GM23338 (cell line): ENCODE measurements at regions not wholly inside any gene's neighbourhood (a gene's known extent, or its start where the extent isn't known, plus 50 kb on each side); places are given as distances from the start of the nearest gene placed in this dataset.

Experiments
- ATAC-seq: fragments of 200-7000 bp; cut with Tn5 transposase; 3 replicates; pipeline ENCODE4 v1.9.1; 2020
- DNase-seq: peaks from one replicate; pipeline ENCODE4 v3.0.0-alpha.2; 2015; ENCODE audit warnings: low spot score
- H2AFZ ChIP-seq: fragments of 200-600 bp; sonication (generic); 2 replicates; pipeline ENCODE4 v1.8.0; 2016; ENCODE audit warnings: antibody characterized with exemption, mild to moderate bottlenecking, moderate library complexity
- H3F3A ChIP-seq: fragments of 200-600 bp; sonication (generic); replicated peaks from 2 replicates; pipeline ENCODE4 v1.8.0; 2017; ENCODE audit warnings: antibody characterized with exemption, mixed run types, low read depth
- H3K27ac ChIP-seq: fragments of 200-600 bp; sonication (generic); 2 replicates; pipeline ENCODE4 v1.6.1; 2016; ENCODE audit warnings: low read depth
- H3K27me3 ChIP-seq: fragments of 200-600 bp; sonication (generic); 2 replicates; pipeline ENCODE4 v1.8.0; 2016; ENCODE audit warnings: mild to moderate bottlenecking, mixed run types, moderate library complexity; ENCODE audit not compliant: insufficient read depth
- H3K36me3 ChIP-seq: fragments of 200-600 bp; sonication (generic); 2 replicates; pipeline ENCODE4 v1.8.0; 2016; ENCODE audit warnings: mild to moderate bottlenecking; ENCODE audit not compliant: insufficient read depth
- H3K4me1 ChIP-seq: fragments of 200-600 bp; sonication (generic); 2 replicates; pipeline ENCODE4 v1.8.0; 2016; ENCODE audit warnings: mild to moderate bottlenecking, moderate library complexity; ENCODE audit not compliant: insufficient read depth
- H3K4me2 ChIP-seq: fragments of 200-600 bp; sonication (generic); 2 replicates; pipeline ENCODE4 v1.7.1; 2017; ENCODE audit warnings: mixed run types
- H3K4me3 ChIP-seq: fragments of 200-600 bp; sonication (generic); 2 replicates; pipeline ENCODE4 v1.6.1; 2016; ENCODE audit warnings: mixed run types
- H3K79me2 ChIP-seq: fragments of 200-600 bp; sonication (generic); replicated peaks from 2 replicates; pipeline ENCODE4 v1.8.0; 2017; ENCODE audit warnings: mild to moderate bottlenecking; ENCODE audit not compliant: insufficient read depth
- H3K9me2 ChIP-seq: fragments of 200-600 bp; sonication (generic); 2 replicates; pipeline ENCODE4 v1.8.0; 2017; ENCODE audit not compliant: insufficient read depth
- H4K20me1 ChIP-seq: fragments of 200-600 bp; sonication (generic); replicated peaks from 2 replicates; pipeline ENCODE4 v1.8.0; 2017; ENCODE audit warnings: mild to moderate bottlenecking; ENCODE audit not compliant: insufficient read depth
- H3K27ac Mint-ChIP-seq: 2 replicates; pipeline ENCODE4 v1.8.0; 2020; ENCODE audit warnings: inconsistent platforms, mild to moderate bottlenecking, moderate library complexity, mixed read lengths
- H3K27me3 Mint-ChIP-seq: 3 replicates; pipeline ENCODE4 v1.8.0; 2022; ENCODE audit warnings: low read depth, mild to moderate bottlenecking, moderate library complexity, mixed read lengths, inconsistent platforms; ENCODE audit not compliant: insufficient read depth, poor library complexity
- H3K36me3 Mint-ChIP-seq: 3 replicates; pipeline ENCODE4 v1.8.0; 2021; ENCODE audit warnings: low read depth, mild to moderate bottlenecking, inconsistent platforms, moderate library complexity, mixed read lengths
- H3K4me1 Mint-ChIP-seq: 3 replicates; pipeline ENCODE4 v1.8.0; 2020; ENCODE audit warnings: mild to moderate bottlenecking, inconsistent platforms, mixed read lengths
- H3K4me3 Mint-ChIP-seq: 3 replicates; pipeline ENCODE4 v1.8.0; 2021; ENCODE audit warnings: moderate library complexity, mild to moderate bottlenecking, inconsistent platforms, mixed read lengths
- H3K9me3 Mint-ChIP-seq: 3 replicates; pipeline ENCODE4 v1.8.0; 2020; ENCODE audit warnings: moderate library complexity, mild to moderate bottlenecking, inconsistent platforms, mixed read lengths
- CREB1 ChIP-seq: fragments of 250-450 bp; sonication (Bioruptor Pico); IDR thresholded peaks from 2 replicates; pipeline ENCODE4 v1.5.0; 2020; ENCODE audit warnings: low read depth, mild to moderate bottlenecking, moderate library complexity
- ETS1 ChIP-seq: IDR thresholded peaks from 2 replicates; pipeline ENCODE4 v1.6.1; 2016; ENCODE audit warnings: antibody characterized with exemption
- EZH2 ChIP-seq: fragments of 200-600 bp; sonication (generic); IDR thresholded peaks from one replicate; pipeline ENCODE4 v1.8.0; 2017; ENCODE audit warnings: antibody characterized with exemption, mild to moderate bottlenecking, low read depth; ENCODE audit not compliant: unreplicated experiment
- EZH2phosphoT487 ChIP-seq: fragments of 200-600 bp; sonication (generic); IDR thresholded peaks from one replicate; pipeline ENCODE4 v1.8.1; 2018; ENCODE audit warnings: antibody characterized with exemption; ENCODE audit not compliant: unreplicated experiment
- JUNB ChIP-seq: IDR thresholded peaks from one replicate; pipeline ENCODE4 v1.6.1; 2016; ENCODE audit warnings: antibody characterized with exemption; ENCODE audit not compliant: unreplicated experiment
- NANOG ChIP-seq: IDR thresholded peaks from 2 replicates; pipeline ENCODE4 v1.6.1; 2016; ENCODE audit warnings: antibody characterized with exemption, borderline replicate concordance
- REST ChIP-seq: IDR thresholded peaks from one replicate; pipeline ENCODE4 v1.6.1; 2018; ENCODE audit warnings: antibody characterized with exemption; ENCODE audit not compliant: unreplicated experiment
- STAT1 ChIP-seq: IDR thresholded peaks from one replicate; pipeline ENCODE4 v1.6.1; 2016; ENCODE audit warnings: antibody characterized with exemption; ENCODE audit not compliant: unreplicated experiment
- ZNF114 ChIP-seq: fragments of 250-450 bp; sonication (Bioruptor Pico); IDR thresholded peaks from 2 replicates; pipeline ENCODE4 v1.5.0; 2020; ENCODE audit warnings: mild to moderate bottlenecking, moderate library complexity
- ZNF331 ChIP-seq: fragments of 250-450 bp; sonication (Bioruptor Pico); IDR thresholded peaks from 2 replicates; pipeline ENCODE4 v1.5.0; 2020; ENCODE audit warnings: low read depth, mild to moderate bottlenecking, moderate library complexity
- TF ChIP-seq, protein P1 (sequence below), 2 experiments: fragments of 200-600 bp in 1 of 2; sonication (generic) in 1 of 2; conservative IDR thresholded peaks; 2 replicates each; pipeline versions ENCODE4 v1.5.1 to v1.6.1; 2016 to 2017; ENCODE audit warnings: antibody characterized with exemption in 2 of 2, low read depth in 2 of 2, mild to moderate bottlenecking in 2 of 2, moderate library complexity in 1 of 2
- TF ChIP-seq, protein P2 (sequence below): fragments of 250-450 bp; sonication (Bioruptor Pico); IDR thresholded peaks from 2 replicates; pipeline ENCODE4 v1.5.0; 2020; ENCODE audit warnings: mild to moderate bottlenecking, moderate library complexity

GRCh38 chr5:164052536-164053093 lies 547.2 kb downstream of the MAT2B start (continued):
- no peak for TF ChIP-seq ZNF114 (CRISPR knock-in tag)

GRCh38 chr5:164053123-164053522 lies 547.7 kb downstream of the MAT2B start:
- no peaks in the 10 kb centered on the region for H3K9me3 Mint-ChIP-seq
- no peak for DNase-seq
- H3K4me3 ChIP-seq = no peak overlapping the region

More at GRCh38 chr5:164053123-164053522, 547.7 kb downstream of the MAT2B start:
- peaks cover 5% of the 10 kb centered on the region; the same call in 1 of the 2 replicates for H3K4me1 ChIP-seq
- H4K20me1 ChIP-seq = no peaks in the 10 kb centered on the region
- H3K9me2 ChIP-seq = no peaks in the 10 kb centered on the region
- Mint-ChIP-seq H3K27ac (no peak overlapping the region; the same call in 1 of the 2 replicates), H3K4me1 (peaks cover 6% of the 10 kb centered on the region), H3K27me3 (no peaks in the 10 kb centered on the region), H3K36me3 (no peaks in the 10 kb centered on the region), H3K4me3 (no peak overlapping the region)
- no peak for ATAC-seq
- no peak overlapping the region for H2AFZ ChIP-seq
- H3K27me3 ChIP-seq = no peaks in the 10 kb centered on the region
- H3F3A ChIP-seq = no peaks in the 10 kb centered on the region
- H3K36me3 ChIP-seq = no peaks in the 10 kb centered on the region
- TF ChIP-seq EZH2phosphoT487 (no peak), EZH2 (no peak), CREB1 (CRISPR knock-in tag) (no peak), ETS1 (no peak), NANOG (no peak), REST (no peak), JUNB (no peak), STAT1 (no peak), ZNF331 (CRISPR knock-in tag) (no peak)
- TF ChIP-seq, protein P1, sequence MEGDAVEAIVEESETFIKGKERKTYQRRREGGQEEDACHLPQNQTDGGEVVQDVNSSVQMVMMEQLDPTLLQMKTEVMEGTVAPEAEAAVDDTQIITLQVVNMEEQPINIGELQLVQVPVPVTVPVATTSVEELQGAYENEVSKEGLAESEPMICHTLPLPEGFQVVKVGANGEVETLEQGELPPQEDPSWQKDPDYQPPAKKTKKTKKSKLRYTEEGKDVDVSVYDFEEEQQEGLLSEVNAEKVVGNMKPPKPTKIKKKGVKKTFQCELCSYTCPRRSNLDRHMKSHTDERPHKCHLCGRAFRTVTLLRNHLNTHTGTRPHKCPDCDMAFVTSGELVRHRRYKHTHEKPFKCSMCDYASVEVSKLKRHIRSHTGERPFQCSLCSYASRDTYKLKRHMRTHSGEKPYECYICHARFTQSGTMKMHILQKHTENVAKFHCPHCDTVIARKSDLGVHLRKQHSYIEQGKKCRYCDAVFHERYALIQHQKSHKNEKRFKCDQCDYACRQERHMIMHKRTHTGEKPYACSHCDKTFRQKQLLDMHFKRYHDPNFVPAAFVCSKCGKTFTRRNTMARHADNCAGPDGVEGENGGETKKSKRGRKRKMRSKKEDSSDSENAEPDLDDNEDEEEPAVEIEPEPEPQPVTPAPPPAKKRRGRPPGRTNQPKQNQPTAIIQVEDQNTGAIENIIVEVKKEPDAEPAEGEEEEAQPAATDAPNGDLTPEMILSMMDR (conservative IDR thresholded peaks at IDR 0.05; ENCODE audit: low read depth in 2 of 2) = no peak
- TF ChIP-seq, protein P2, sequence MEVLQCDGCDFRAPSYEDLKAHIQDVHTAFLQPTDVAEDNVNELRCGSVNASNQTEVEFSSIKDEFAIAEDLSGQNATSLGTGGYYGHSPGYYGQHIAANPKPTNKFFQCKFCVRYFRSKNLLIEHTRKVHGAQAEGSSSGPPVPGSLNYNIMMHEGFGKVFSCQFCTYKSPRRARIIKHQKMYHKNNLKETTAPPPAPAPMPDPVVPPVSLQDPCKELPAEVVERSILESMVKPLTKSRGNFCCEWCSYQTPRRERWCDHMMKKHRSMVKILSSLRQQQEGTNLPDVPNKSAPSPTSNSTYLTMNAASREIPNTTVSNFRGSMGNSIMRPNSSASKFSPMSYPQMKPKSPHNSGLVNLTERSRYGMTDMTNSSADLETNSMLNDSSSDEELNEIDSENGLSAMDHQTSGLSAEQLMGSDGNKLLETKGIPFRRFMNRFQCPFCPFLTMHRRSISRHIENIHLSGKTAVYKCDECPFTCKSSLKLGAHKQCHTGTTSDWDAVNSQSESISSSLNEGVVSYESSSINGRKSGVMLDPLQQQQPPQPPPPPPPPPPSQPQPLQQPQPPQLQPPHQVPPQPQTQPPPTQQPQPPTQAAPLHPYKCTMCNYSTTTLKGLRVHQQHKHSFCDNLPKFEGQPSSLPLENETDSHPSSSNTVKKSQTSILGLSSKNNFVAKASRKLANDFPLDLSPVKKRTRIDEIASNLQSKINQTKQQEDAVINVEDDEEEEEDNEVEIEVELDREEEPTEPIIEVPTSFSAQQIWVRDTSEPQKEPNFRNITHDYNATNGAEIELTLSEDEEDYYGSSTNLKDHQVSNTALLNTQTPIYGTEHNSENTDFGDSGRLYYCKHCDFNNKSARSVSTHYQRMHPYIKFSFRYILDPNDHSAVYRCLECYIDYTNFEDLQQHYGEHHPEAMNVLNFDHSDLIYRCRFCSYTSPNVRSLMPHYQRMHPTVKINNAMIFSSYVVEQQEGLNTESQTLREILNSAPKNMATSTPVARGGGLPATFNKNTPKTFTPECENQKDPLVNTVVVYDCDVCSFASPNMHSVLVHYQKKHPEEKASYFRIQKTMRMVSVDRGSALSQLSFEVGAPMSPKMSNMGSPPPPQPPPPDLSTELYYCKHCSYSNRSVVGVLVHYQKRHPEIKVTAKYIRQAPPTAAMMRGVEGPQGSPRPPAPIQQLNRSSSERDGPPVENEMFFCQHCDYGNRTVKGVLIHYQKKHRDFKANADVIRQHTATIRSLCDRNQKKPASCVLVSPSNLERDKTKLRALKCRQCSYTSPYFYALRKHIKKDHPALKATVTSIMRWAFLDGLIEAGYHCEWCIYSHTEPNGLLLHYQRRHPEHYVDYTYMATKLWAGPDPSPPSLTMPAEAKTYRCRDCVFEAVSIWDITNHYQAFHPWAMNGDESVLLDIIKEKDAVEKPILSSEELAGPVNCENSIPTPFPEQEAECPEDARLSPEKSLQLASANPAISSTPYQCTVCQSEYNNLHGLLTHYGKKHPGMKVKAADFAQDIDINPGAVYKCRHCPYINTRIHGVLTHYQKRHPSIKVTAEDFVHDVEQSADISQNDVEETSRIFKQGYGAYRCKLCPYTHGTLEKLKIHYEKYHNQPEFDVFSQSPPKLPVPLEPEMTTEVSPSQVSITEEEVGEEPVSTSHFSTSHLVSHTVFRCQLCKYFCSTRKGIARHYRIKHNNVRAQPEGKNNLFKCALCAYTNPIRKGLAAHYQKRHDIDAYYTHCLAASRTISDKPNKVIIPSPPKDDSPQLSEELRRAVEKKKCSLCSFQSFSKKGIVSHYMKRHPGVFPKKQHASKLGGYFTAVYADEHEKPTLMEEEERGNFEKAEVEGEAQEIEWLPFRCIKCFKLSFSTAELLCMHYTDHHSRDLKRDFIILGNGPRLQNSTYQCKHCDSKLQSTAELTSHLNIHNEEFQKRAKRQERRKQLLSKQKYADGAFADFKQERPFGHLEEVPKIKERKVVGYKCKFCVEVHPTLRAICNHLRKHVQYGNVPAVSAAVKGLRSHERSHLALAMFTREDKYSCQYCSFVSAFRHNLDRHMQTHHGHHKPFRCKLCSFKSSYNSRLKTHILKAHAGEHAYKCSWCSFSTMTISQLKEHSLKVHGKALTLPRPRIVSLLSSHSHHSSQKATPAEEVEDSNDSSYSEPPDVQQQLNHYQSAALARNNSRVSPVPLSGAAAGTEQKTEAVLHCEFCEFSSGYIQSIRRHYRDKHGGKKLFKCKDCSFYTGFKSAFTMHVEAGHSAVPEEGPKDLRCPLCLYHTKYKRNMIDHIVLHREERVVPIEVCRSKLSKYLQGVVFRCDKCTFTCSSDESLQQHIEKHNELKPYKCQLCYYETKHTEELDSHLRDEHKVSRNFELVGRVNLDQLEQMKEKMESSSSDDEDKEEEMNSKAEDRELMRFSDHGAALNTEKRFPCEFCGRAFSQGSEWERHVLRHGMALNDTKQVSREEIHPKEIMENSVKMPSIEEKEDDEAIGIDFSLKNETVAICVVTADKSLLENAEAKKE (CRISPR knock-in tag) = no peak
- no peaks in the 10 kb centered on the region for H3K79me2 ChIP-seq
- no peak overlapping the region for H3K27ac ChIP-seq
- no peak overlapping the region for H3K4me2 ChIP-seq
